HG03060 (cell line): ENCODE measurements at regions not wholly inside any gene's neighbourhood (a gene's known extent, or its start where the extent isn't known, plus 50 kb on each side); places are given as distances from the start of the nearest gene placed in this dataset.

Experiments used
- ATAC-seq: cut with Tn5 transposase; IDR thresholded peaks from one replicate; pipeline ENCODE4 v1.9.1; 2021; ENCODE audit warnings: low read depth, moderate number of reproducible peaks; ENCODE audit not compliant: unreplicated experiment

DNA sequence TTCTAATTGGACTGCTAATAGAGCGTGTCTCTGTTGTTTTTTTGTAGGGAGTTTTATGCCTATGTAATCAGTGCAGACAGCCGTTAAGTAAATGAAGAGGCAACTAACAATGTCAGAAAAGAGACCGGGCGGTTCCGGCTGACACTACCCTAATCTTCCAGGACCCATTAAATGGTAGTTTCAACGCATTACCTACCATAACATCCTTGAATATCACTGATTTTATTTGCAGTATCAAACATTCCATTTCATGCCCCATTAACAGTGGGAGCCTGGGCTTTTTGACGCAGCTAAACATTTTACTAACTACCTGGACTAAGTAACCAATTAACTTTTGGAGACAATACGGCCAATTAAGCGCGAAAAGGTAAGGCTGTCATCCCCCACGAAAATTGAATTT is 832.9 kb upstream of the NR2F2 start:
- ATAC-seq: no peak

DNA sequence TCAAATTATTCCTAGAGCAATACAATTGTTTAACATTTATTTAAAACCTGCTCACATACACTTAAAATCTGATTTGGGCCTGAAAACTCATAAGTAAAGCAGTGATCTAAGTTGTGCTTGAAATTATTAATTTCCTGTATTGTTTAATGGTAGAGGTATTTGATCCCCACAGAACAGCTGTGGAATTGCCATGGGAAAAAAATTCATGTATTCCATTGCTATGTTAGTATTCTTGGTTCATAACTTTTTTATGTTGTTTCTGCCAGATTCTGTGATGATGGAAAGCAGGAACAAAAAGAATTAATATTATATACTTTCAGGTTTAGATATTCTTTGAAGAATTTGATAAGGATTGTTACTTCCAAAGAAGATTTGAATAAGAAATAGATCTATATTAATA is 831.5 kb upstream of the NR2F2 start:
- no peak for ATAC-seq

DNA sequence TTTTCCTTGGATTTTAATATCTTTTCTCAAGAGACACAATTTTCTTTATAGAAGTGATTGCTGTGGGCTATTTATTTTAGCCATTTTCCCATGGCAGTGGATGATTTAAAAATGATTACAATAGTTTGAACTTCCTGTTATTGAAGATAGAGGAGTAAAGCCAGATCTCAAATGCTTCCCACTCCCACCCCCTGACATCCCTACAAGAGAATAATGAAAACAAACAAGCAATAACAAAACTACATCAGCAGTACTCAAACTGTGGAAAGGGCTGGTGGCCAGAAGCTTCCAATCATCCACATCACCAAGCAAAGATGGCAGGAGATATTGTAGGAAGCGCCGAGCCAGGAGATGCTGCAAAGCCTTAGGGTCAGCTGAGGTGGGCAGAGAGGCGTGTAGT is 831.1 kb upstream of the NR2F2 start:
- ATAC-seq: no peak

DNA sequence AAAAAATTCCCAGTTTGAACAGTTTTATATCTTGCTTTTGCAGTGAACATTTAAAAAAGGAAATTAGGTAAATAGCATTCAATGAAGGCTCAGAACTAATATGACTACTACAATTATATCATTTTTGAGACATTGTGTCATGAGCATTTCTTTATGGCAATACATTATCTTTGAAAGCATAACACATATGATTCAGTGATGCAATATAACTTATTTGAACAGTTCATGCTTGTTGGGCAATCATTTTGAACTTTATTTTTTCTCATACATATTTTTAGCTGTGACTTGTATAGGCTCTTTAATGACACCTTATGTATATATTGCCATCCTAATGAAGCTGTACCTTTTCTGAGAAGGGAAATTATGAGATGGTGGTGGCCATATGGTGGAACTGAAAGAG is 828.6 kb upstream of the NR2F2 start:
- no peak for ATAC-seq

DNA sequence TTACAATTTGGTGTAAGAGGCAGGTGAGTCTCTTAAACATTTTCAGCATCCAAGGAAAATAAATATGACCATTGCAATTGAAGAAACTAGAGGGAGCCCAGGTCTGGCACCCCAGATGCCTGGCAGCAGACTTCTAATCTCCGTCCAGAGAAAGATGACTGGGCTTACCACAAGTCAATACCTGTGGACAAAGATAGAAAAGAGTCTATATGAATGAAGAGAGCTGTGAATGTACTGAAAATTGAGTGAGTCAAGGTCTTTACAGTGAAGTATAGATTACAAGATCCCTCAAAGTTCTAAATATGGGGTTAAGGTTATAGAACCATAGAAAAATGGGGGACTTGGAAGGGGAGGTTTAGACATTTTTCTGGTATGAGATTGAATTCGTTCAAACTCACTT is 827.4 kb upstream of the NR2F2 start:
- no peak for ATAC-seq

DNA sequence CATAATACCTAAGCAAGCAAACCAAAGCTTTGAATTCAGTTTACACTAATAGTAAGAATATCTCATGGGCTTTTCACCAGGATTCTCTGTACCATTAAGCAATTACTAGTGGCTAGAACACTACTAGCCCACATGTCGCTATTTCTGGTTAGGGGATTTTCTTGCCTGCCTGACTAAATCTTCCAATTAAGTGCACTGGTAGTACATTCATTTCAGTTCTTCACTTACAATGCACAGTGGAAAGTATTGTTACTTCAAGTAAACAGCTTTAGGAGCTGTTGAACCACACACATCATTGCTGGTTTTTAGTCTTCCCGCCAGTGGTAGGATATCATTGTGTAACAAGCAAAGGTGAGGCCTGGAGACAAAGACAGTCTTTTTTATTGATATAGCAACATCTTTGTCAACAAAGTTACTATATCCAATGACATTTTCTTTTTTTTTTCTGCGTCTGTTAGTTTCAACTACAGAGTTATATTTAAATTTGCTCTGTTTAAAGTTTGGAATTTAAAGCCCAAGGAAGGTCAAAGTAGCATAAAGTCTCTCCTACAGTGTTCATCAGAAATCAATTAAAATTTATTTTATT is 826.8 kb upstream of the NR2F2 start:
- no peak for ATAC-seq

DNA sequence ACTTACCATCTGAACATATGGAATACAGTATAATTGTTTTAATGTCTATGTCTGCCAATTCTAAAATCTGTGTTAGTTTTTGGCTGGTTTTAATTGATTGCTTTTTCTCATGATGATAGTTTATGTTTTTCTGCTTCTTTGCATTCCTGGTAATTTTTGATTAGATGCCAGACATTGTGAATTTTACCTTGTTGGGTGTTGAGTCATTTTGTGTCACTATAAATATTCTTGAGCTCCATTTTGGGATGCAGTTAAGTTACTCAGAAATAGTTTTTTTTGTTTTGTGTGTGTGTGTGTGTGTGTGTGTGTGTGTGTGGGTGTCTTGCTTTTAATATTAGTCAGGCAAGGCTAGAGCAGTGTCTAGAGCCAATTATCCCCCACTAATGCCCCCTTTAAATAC is 818.8 kb upstream of the NR2F2 start:
- ATAC-seq: no peak

DNA sequence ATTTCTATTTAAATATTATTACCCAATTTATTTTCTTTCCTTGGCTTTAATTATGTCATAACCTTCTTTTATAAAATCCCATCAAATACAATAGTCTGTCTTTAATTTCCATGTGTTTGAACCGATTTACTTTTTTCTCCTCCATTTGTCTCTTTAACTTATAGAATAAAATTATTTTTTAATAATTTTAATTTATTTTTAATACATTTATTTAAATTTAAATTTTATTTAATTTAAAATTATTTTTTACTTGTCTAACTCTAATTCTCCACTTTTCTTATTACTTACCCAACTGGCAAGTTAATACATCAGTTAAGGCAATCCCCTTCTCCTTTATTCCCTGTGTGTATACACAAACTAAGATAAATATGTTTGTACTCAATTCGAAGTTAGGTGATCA is 817.6 kb upstream of the NR2F2 start:
- ATAC-seq: no peak

DNA sequence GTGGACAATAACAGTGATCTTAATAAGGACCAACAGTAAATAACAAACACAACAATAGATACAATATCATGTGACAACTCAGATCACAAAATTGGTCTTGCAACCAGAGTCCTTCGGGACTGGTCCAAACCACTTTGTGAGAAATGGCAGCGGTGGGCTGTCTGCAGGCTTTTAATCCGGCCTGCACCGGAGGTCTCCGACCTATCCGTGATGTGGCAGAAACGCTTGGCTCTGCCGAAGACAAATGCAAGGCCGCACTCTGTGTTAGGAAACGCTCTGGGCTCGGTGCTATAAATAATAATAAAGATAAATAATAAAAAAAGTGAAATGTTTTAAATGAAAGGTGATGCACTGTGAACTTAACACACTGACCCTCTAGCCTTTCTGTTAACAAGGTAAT is 810.6 kb upstream of the NR2F2 start:
- ATAC-seq: no peak

DNA sequence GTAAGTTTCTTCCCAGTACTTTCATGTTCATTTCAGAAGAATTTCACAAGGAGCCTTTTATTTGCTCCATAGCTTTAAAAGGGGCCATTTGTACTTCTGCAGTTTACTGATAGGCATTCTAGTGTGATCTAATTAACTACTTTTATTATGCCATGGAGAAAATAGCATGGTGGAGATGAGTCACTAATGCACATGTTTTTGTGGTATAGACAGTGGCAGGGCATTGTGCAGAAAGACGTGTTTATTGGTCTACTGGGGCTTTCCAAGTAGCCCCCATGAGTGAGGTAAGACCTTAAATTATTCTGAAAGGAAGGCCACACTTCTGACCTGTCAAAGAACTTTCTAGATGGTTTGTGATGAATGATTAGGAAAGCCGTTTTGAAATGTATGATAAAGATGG is 810.0 kb upstream of the NR2F2 start:
- ATAC-seq: no peak

DNA sequence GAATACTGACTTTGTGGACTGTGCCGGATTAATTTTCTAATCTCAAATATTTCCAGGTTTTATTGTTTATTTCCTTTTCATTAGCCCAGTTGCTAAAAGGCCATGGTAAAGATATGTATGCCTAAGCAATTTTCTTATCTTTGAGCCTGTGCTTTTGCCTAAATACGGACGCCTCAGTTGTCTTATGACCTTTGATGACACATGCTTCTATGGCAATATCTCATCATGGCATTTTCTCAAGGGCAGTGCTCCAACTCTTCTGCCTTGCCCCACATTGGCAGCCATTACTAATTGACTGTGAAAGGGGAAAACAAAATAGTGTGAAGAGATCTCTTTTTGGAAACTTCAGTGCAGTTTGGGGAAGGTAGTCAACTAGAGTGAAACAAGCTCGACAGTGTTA is 809.6 kb upstream of the NR2F2 start:
- no peak for ATAC-seq

DNA sequence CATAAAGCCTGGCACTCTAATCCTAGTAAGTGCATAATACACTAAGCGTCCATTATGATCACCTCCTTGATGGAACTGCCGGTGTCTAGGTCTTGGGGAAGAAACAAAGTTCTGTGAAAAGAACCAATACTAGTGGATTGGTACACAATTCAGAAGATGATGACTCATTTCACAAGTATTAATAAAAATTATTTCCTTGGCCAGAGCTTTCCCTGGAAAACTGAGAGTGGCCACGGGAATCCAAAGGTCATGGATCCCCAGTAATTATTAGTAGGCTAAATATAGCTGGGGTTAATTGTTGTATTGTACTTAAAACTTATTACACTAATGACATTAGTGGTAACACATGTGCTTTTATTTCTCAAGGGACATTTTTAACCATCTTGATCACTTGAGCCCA is 808.0 kb upstream of the NR2F2 start:
- no peak for ATAC-seq

DNA sequence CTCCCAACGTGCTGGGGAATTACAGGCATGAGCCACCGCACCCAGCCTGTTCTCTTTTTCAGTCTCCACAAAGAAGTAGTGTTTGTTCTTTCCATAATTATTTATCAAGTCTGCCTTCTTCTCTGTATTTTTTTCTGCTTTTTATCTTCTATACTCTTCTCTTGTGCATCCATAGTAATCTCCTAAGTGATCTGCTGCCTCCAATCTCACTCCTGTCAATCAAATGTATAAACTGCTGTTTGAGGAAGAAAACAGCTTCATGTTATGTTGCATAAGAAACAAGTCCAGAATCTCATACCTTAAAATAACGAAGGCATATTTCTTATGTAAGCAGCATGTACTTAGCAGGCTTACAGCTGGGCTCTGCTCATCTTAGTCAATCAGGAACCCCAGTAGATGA is 801.6 kb upstream of the NR2F2 start:
- ATAC-seq: no peak

DNA sequence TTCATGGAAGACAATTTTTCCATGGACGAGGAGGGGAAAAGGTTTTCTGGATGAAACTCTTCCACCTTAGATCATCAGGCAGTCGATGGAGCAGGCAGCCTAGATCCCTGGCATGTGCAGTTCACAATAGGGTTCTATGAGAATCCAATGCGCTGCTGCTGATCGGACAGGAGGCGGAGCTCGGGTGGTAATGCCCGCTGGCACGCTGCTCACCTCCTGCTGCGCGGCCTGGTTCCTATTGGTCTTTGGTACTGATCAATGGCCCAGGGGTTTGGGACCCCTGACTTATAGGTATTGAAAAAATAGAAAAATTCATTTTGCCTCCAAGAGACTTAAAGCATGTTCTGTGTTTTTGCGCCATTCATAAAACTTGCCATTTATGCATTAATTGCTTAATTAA is 793.9 kb upstream of the NR2F2 start:
- ATAC-seq: no peak

DNA sequence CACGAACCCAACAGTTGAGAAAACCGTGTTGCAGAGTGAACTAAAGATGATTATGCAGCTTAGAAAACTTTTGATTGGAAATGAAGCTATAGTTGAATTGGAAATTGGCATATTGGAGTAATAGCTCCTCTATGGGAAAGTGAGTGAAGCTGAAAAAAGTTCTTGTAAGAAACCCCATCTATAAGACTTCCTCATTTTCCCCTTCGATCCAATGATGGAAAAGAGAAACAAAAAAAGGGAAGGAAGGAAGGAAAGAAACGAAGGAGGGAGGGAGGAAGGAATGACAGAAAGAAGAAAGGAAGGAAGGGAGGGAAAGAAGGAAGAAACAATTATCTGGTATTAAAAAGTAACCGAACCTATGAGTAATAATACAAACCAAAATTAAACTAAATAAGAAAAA is 791.8 kb upstream of the NR2F2 start:
- ATAC-seq: no peak

DNA sequence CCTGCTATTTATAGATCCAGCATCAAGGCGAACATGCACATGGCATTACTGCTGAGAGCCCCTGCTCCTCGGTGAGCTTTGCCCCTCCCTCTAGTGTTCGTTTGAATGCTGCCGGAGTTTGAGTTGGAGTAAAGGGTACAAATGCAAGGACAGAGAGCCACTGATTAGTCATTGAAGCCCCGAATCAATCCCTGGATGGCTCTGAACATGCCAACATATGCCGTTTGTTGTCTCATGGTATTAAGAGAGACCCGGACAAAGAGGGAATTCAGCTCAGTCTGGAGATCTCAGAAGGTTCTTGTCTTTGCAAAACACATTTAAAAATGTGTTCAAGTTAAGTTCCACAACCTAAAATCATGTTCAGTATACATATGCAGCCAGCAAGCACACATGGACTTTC is 789.2 kb upstream of the NR2F2 start:
- no peak for ATAC-seq

DNA sequence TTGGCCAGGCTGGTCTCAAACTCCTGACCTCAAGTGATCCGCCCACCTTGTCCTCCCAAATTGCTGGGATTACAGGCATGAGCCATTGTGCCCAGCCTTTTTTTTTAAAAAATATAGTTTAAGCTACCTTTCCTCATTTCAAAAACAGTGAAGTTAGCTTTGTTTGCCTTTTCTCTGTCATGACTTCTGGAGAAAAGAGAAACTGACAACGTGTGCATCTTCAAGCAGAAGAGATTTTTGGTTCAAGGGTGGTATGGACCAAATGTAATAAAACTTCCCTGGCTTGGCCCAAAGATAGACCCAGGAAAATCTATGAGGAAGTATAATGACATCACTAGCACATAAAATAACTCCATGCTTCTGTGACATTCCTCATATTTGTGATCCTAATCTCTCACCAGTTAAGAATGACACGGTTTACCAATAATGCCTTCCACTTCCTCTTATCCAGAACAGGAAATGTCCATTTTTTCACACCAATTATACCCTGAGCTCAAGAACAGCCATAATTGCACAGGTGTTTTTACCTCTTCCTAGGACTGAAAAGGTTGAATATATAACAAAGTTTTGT is 781.2 kb upstream of the NR2F2 start:
- no peak for ATAC-seq

DNA sequence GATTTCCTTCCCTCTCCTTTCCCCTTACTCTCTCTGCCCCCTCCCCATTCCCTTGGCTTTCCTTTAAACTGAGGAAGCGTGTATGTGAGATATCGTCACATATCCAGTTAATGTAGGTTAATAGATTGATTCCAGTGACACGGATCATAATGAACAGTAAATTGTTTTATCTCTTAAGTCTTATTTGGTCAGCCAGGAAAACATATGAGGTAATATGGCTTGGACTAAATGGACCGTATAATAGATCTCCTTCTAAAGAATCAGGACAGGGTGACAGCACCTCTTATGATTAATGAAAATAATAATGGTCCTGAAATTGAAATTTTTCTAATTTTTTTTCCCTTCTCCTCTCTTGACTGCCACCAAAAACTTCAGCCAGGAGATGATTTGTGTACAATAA is 779.8 kb upstream of the NR2F2 start:
- no peak for ATAC-seq

DNA sequence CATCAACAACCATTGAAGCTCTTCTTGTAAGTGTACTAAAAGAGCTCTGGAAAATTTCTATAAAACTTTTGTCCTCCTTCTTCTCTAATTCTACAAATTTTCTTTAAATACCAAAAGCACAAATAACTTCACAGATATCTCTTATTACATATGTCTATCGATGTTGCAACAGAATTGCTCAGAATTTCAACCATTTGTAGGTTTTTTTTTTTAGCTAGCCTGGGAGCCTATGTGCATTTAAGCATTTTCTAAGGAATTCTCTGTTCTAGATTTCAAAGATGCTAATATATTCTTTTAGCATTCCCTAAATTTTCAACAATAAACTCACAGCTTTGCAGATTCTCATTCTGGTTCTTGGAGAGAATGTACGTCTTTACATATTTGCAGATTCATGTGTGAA is 774.3 kb upstream of the NR2F2 start:
- ATAC-seq: no peak

DNA sequence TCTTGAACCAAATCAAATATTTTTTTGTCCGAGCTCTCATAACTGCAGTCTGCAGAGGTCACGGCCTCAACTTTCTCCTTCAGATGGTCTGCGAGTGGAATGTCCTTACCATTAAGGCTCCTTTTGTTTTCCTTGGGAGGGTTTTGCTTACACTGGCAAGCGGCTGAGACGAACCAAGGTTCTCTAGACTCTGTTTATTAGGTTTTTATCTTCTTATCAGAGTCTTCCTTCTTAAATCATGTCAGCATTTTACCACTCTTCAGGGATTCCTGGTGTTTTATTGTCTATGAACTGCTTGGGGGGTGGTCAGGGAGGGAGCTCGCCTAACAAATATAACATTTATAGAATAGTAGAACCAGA is 773.7 kb upstream of the NR2F2 start:
- no peak for ATAC-seq

DNA sequence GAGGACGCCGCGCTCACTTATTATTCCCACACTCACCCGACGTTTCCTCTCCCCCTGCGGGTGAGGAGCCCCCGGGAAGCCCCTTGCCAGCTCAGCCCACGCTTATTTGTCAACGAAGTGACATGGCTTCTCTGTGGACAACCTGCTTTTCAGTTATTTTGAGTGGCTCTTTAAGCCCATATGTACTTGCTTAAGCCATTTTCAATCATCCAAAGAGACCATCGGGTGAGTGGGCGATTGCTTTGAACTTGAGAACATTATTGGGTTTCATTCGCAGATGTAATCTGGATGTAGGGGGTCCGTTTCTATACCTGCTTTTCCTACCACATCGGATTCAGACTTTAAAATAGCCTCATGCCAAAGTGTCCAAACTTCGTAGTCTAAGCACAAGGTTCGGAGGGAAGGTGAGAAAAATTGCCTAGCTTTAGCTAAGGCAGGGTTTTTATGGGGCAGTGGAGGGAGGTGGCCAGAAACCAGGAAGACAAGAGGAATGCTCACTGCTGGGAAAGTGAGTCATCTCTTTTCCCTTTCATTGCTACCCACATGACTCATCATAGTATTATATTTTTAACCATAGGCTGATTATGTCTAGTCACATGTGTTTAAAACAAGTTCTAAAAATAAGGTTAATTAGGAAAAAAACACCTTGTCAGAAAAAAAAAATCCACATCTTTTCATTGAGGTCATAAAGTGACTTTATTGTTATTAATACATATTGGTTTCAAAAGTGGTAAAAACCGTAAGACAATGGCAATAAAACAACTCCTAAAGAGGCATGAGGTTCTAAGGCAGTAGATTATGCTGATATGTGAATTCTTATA is 773.1 kb upstream of the NR2F2 start:
- ATAC-seq: no peak

DNA sequence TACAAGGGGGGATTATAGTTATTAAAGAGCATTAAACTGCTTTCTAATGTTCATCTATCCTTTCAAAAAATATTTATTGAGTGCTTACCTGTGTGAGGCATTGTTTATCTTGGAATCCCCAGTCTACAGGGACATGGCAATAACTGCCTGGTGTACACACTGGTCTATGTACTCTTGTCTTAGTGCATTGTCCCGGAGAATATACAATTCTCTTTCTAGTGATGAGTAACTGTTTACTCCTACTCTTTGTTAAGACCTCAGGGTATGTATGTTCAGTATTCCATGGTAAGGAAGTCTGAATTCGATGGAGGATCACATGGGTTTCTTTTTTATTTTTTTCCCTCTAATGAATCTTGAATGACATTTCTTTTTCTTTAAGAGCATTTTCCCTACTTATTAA is 772.4 kb upstream of the NR2F2 start:
- no peak for ATAC-seq
